ENCODE measurements at regions not wholly inside any gene's neighbourhood (a gene's known extent, or its start where the extent isn't known, plus 50 kb on each side); places are given as distances from the start of the nearest gene placed in this dataset.

DNA sequence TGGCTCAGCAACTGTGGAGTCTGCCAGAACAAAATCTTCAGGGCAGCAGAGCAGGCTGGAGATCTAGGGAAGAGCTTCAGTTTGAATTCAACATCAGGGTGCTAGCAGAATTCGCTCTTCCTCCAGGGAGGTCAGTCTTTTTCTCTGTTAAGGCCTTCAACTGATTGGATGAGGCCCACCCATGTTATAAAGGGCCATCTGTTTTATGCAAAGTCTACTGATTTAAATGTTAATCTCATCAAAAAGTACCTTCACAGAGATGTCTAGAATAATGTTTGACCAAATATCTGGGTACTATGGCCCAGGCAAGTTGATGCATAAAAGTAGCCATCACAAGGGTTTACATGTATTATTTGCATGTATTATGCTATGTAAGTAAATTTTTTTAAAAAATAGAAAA lies 378.4 kb downstream of the BTG1 start:
- DNase-seq (no peak), ATAC-seq (ENCODE audit: insufficient read depth, low read depth) (no peak)
- no peaks in the 10 kb centered on the region for H3K36me3 ChIP-seq (ENCODE audit: insufficient read depth, low read length)
- no peaks in the 10 kb centered on the region for H3K9me3 ChIP-seq (ENCODE audit: insufficient read depth, low read length, severe bottlenecking)
- H3K4me2 ChIP-seq (ENCODE audit: insufficient read depth, low read length): no peak overlapping the region
- H3K27ac ChIP-seq (ENCODE audit: low read length): no peak overlapping the region
- H4K20me1 ChIP-seq (ENCODE audit: insufficient read depth, low read length): no peaks in the 10 kb centered on the region
- H2AFZ ChIP-seq (ENCODE audit: low read depth, low read length): no peak overlapping the region
- no peaks in the 10 kb centered on the region for H3K27me3 ChIP-seq (ENCODE audit: insufficient read depth, low read length, poor library complexity)
- no peak overlapping the region for H3K4me3 ChIP-seq (ENCODE audit: low read depth in 1 of 2, low read length in 2 of 2)
- no peak overlapping the region for H3K9ac ChIP-seq (ENCODE audit: low read depth, low read length)
- no peaks in the 10 kb centered on the region for H3K79me2 ChIP-seq (ENCODE audit: insufficient read depth, low read length)
- TF ChIP-seq EZH2 (IDR thresholded peaks at IDR 0.05; ENCODE audit: borderline replicate concordance, low read depth, low read length, severe bottlenecking): no peak
- TF ChIP-seq, protein P1, sequence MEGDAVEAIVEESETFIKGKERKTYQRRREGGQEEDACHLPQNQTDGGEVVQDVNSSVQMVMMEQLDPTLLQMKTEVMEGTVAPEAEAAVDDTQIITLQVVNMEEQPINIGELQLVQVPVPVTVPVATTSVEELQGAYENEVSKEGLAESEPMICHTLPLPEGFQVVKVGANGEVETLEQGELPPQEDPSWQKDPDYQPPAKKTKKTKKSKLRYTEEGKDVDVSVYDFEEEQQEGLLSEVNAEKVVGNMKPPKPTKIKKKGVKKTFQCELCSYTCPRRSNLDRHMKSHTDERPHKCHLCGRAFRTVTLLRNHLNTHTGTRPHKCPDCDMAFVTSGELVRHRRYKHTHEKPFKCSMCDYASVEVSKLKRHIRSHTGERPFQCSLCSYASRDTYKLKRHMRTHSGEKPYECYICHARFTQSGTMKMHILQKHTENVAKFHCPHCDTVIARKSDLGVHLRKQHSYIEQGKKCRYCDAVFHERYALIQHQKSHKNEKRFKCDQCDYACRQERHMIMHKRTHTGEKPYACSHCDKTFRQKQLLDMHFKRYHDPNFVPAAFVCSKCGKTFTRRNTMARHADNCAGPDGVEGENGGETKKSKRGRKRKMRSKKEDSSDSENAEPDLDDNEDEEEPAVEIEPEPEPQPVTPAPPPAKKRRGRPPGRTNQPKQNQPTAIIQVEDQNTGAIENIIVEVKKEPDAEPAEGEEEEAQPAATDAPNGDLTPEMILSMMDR (IDR thresholded peaks at IDR 0.05; ENCODE audit: borderline replicate concordance, extremely low read depth, low read length, poor library complexity, severe bottlenecking): no peak
- H3K4me1 ChIP-seq (ENCODE audit: insufficient read depth, low read length): no peaks in the 10 kb centered on the region

DNA sequence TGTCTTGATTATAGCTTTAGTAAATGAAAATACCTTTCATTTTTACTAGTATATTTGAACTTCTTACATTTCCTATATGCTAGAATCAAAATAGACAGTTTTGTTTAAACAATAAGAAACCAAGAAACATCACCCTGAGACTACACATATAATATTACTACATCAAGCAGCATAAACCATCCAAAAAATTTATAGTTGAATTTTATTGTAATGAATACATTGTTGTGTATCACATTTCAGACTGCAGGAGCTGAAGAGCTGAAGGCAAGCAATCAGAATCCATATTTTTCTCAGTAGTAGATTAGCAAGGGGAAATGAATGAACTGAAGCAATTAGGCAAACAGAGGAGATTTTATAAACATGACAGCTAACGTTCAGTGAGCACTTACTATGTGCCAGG lies 379.2 kb downstream of the BTG1 start:
- Histone ChIP-seq H3K9ac (ENCODE audit: low read depth, low read length) (no peak overlapping the region), H3K79me2 (ENCODE audit: insufficient read depth, low read length) (no peaks in the 10 kb centered on the region), H3K4me3 (ENCODE audit: low read depth in 1 of 2, low read length in 2 of 2) (no peak overlapping the region), H3K36me3 (ENCODE audit: insufficient read depth, low read length) (no peaks in the 10 kb centered on the region), H3K27ac (ENCODE audit: low read length) (no peak overlapping the region), H2AFZ (ENCODE audit: low read depth, low read length) (no peak overlapping the region), H3K4me2 (ENCODE audit: insufficient read depth, low read length) (no peak overlapping the region), H3K4me1 (ENCODE audit: insufficient read depth, low read length) (no peaks in the 10 kb centered on the region), H4K20me1 (ENCODE audit: insufficient read depth, low read length) (no peaks in the 10 kb centered on the region), H3K27me3 (ENCODE audit: insufficient read depth, low read length, poor library complexity) (no peaks in the 10 kb centered on the region), H3K9me3 (ENCODE audit: insufficient read depth, low read length, severe bottlenecking) (no peaks in the 10 kb centered on the region)
- TF ChIP-seq, protein P1 (IDR thresholded peaks at IDR 0.05; ENCODE audit: borderline replicate concordance, extremely low read depth, low read length, poor library complexity, severe bottlenecking): no peak
- TF ChIP-seq EZH2 (IDR thresholded peaks at IDR 0.05; ENCODE audit: borderline replicate concordance, low read depth, low read length, severe bottlenecking): no peak
- ATAC-seq (ENCODE audit: insufficient read depth, low read depth) (no peak), DNase-seq (no peak)

DNA sequence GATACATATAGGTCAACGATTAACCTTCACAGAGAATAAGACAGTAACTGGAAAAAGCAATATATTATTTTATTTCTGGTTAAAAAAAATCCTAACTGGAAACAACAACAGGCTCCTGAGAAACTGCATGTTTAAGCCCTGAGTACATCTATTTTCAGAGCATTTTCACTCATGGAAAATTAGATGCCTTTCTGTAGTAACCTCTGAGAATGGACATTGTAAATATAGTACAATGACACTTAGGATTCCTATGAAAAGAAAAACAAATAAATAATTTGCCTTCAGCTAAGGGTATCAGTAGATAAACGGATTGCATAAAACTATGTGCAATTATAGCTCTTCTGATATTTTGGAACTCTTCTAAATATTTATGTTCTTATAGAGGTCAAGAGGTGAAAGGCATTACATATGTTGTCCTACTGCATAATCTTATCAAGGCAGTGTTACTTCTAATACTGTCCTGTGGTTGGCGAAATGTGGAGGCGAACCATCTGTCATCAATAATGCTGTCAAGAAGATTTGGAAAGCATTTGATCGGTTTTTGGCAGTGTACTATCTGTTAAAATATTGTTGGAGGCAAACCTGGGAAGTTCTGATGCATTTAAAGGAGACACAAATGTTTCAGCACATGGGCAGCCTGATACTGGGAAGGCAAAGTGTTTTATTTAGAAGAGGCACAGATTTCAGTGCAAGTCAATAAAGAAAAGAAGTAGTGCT lies 381.8 kb downstream of the BTG1 start:
- no peak overlapping the region for H2AFZ ChIP-seq (ENCODE audit: low read depth, low read length)
- no peak overlapping the region for H3K4me2 ChIP-seq (ENCODE audit: insufficient read depth, low read length)
- H3K79me2 ChIP-seq (ENCODE audit: insufficient read depth, low read length): no peaks in the 10 kb centered on the region
- no peaks in the 10 kb centered on the region for H3K36me3 ChIP-seq (ENCODE audit: insufficient read depth, low read length)
- H3K27ac ChIP-seq (ENCODE audit: low read length): no peak overlapping the region
- no peaks in the 10 kb centered on the region for H3K27me3 ChIP-seq (ENCODE audit: insufficient read depth, low read length, poor library complexity)
- no peak overlapping the region for H3K4me3 ChIP-seq (ENCODE audit: low read depth in 1 of 2, low read length in 2 of 2)
- H4K20me1 ChIP-seq (ENCODE audit: insufficient read depth, low read length): no peaks in the 10 kb centered on the region
- peaks cover 2% of the 10 kb centered on the region for H3K9me3 ChIP-seq (ENCODE audit: insufficient read depth, low read length, severe bottlenecking)
- DNase-seq: no peak
- no peaks in the 10 kb centered on the region for H3K4me1 ChIP-seq (ENCODE audit: insufficient read depth, low read length)
- no peak for ATAC-seq (ENCODE audit: insufficient read depth, low read depth)
- TF ChIP-seq, protein P1 (IDR thresholded peaks at IDR 0.05; ENCODE audit: borderline replicate concordance, extremely low read depth, low read length, poor library complexity, severe bottlenecking): no peak
- no peak for TF ChIP-seq EZH2 (IDR thresholded peaks at IDR 0.05; ENCODE audit: borderline replicate concordance, low read depth, low read length, severe bottlenecking)
- no peak overlapping the region for H3K9ac ChIP-seq (ENCODE audit: low read depth, low read length)
